HG03457 (cell line): ENCODE measurements at regions not wholly inside any gene's neighbourhood (a gene's known extent, or its start where the extent isn't known, plus 50 kb on each side); places are given as distances from the start of the nearest gene placed in this dataset.

ENCODE experiments used
- ATAC-seq: cut with Tn5 transposase; IDR thresholded peaks from one replicate; pipeline ENCODE4 v1.9.1; 2021; ENCODE audit warnings: moderate number of reproducible peaks; ENCODE audit not compliant: unreplicated experiment

- ATAC-seq: no peak
These were observed 51.7 kb upstream of the ACVR2A start for GRCh38 chr2:147792966-147793617.

GRCh38 chr2:147790580-147790979, 54.2 kb upstream of the ACVR2A start:
- no peak for ATAC-seq

GRCh38 chr2:147789720-147790119, 55.1 kb upstream of the ACVR2A start:
- ATAC-seq: no peak

GRCh38 chr2:147789287-147789686, 55.5 kb upstream of the ACVR2A start:
- no peak for ATAC-seq

- ATAC-seq: no peak
These were observed 62.5 kb upstream of the ACVR2A start for GRCh38 chr2:147782141-147782930.

- ATAC-seq: no peak
These were observed 65.4 kb upstream of the ACVR2A start for GRCh38 chr2:147779440-147779839.

- no peak for ATAC-seq
These were observed 67.4 kb upstream of the ACVR2A start for GRCh38 chr2:147777394-147777793.

GRCh38 chr2:147774805-147775204, 70.0 kb upstream of the ACVR2A start:
- no peak for ATAC-seq

- ATAC-seq: no peak
These were observed 71.3 kb upstream of the ACVR2A start for GRCh38 chr2:147773479-147773878.

GRCh38 chr2:147772781-147773180, 72.0 kb upstream of the ACVR2A start:
- no peak for ATAC-seq

- ATAC-seq: no peak
These were observed 81.0 kb upstream of the ACVR2A start for GRCh38 chr2:147763861-147764260.

- no peak for ATAC-seq
These were observed 83.8 kb upstream of the ACVR2A start for GRCh38 chr2:147760984-147761383.

GRCh38 chr2:147759536-147759935, 85.3 kb upstream of the ACVR2A start:
- ATAC-seq: no peak

- ATAC-seq: no peak
These were observed 86.0 kb upstream of the ACVR2A start for GRCh38 chr2:147758821-147759220.

- no peak for ATAC-seq
These were observed 88.8 kb upstream of the ACVR2A start for GRCh38 chr2:147756069-147756468.

GRCh38 chr2:147740211-147740927, 104.5 kb upstream of the ACVR2A start:
- no peak for ATAC-seq

GRCh38 chr2:147739508-147739907, 105.3 kb upstream of the ACVR2A start:
- ATAC-seq: no peak

- ATAC-seq: no peak
These were observed 126.0 kb upstream of the ACVR2A start for GRCh38 chr2:147718831-147719230.

GRCh38 chr2:147716906-147717305, 127.9 kb upstream of the ACVR2A start:
- no peak for ATAC-seq

GRCh38 chr2:147715807-147716206, 129.0 kb upstream of the ACVR2A start:
- ATAC-seq: no peak

- no peak for ATAC-seq
These were observed 130.2 kb upstream of the ACVR2A start for GRCh38 chr2:147714582-147714981.

- no peak for ATAC-seq
These were observed 131.5 kb upstream of the ACVR2A start for GRCh38 chr2:147713349-147713748.
